ENCODE measurements at regions not wholly inside any gene's neighbourhood (a gene's known extent, or its start where the extent isn't known, plus 50 kb on each side); places are given as distances from the start of the nearest gene placed in this dataset.

DNA sequence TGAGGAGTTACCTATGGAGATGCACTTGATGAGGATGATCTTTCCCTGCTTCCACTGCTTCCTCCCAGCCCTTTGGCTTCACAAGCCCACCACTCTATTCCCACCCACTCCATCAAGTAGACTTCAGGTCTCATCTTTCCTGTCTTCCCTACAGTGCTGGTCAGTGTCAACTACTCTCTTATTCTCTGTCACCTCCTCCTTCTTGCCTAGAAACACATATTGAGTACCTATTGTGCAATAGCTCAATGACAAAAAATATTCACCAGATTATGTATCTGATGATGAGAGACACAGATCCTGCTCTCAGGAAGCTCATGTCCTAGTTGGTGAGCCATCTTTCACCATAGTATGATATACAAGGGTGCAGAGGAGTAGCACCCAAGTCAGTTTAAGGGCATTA is 82.2 kb upstream of the NFASC start:
- no peak overlapping the region for H2AK5ac ChIP-seq (ENCODE audit: low read depth, low read length)
- no peak overlapping the region for H2AFZ ChIP-seq (ENCODE audit: low read length)
- H3K23ac ChIP-seq (ENCODE audit: insufficient read length), result no peak overlapping the region
- no peaks in the 10 kb centered on the region for H3K9me3 ChIP-seq (ENCODE audit: insufficient read depth in 2 of 2, low read depth in 1 of 2, low read length in 1 of 2)
- TF ChIP-seq EGR1 (IDR thresholded peaks at IDR 0.05; ENCODE audit: borderline replicate concordance, low read depth, low read length) (no peak), ZNF274 (IDR thresholded peaks at IDR 0.05; ENCODE audit: borderline replicate concordance, extremely low read depth, low read length) (no peak), SIX5 (IDR thresholded peaks at IDR 0.05; ENCODE audit: low read depth, low read length) (no peak), SP4 (IDR thresholded peaks at IDR 0.05; ENCODE audit: low read length) (no peak), SP2 (IDR thresholded peaks at IDR 0.05; ENCODE audit: low read length) (no peak), TAF1 (IDR thresholded peaks at IDR 0.05; ENCODE audit: low read depth, low read length) (no peak), CHD2 (IDR thresholded peaks at IDR 0.05; ENCODE audit: low read length) (no peak), FOSL1 (IDR thresholded peaks at IDR 0.05; ENCODE audit: insufficient read depth, low read depth, low read length) (no peak), RBBP5 (IDR thresholded peaks at IDR 0.05; ENCODE audit: borderline replicate concordance, low read depth, low read length) (no peak), RAD21 (IDR thresholded peaks at IDR 0.05 in 1 of 2, conservative IDR thresholded peaks at IDR 0.05 in 1 of 2; ENCODE audit: low read depth in 2 of 2, low read length in 2 of 2) (no peak), CBX8 (IDR thresholded peaks at IDR 0.05; ENCODE audit: borderline replicate concordance, low read depth, low read length) (no peak), HDAC6 (IDR thresholded peaks at IDR 0.05; ENCODE audit: low read depth, low read length) (no peak)
- TF ChIP-seq, protein P1, sequence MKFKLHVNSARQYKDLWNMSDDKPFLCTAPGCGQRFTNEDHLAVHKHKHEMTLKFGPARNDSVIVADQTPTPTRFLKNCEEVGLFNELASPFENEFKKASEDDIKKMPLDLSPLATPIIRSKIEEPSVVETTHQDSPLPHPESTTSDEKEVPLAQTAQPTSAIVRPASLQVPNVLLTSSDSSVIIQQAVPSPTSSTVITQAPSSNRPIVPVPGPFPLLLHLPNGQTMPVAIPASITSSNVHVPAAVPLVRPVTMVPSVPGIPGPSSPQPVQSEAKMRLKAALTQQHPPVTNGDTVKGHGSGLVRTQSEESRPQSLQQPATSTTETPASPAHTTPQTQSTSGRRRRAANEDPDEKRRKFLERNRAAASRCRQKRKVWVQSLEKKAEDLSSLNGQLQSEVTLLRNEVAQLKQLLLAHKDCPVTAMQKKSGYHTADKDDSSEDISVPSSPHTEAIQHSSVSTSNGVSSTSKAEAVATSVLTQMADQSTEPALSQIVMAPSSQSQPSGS (IDR thresholded peaks at IDR 0.05; ENCODE audit: low read length), result no peak
- H3K79me2 ChIP-seq (ENCODE audit: control insufficient read depth in 1 of 2, insufficient read depth in 2 of 2, low read length in 2 of 2), result no peaks in the 10 kb centered on the region
- no peak overlapping the region for H3K14ac ChIP-seq (ENCODE audit: insufficient read length)
- H3K9ac ChIP-seq (replicated peaks in 1 of 4; ENCODE audit: extremely low read depth in 1 of 4, low read depth in 3 of 4, low read length in 3 of 4), result no peak overlapping the region
- ChIA-PET POLR2A (ENCODE audit: partially characterized antibody) (no interaction called here), CTCF (ENCODE audit: partially characterized antibody) (interaction anchor here (1.1 to 12.4 kb wide), 5 partner anchors 16 to 162 kb away, joined by 3 to 231 read pairs (median 4); no protein-coding TSS in a partner anchor)
- H2BK120ac ChIP-seq (replicated peaks; ENCODE audit: low read depth, low read length), result no peak overlapping the region
- H3K27me3 ChIP-seq (replicated peaks in 1 of 4; ENCODE audit: control insufficient read depth in 3 of 4, extremely low read depth in 1 of 4, insufficient read depth in 3 of 4, low read length in 3 of 4), result no peaks in the 10 kb centered on the region
- no peaks in the 10 kb centered on the region for H3K36me3 ChIP-seq (ENCODE audit: control insufficient read depth in 2 of 4, insufficient read depth in 4 of 4, low read length in 3 of 4)
- H3K4me2 ChIP-seq (ENCODE audit: insufficient read depth in 1 of 2, low read depth in 2 of 2, low read length in 2 of 2), result no peak overlapping the region
- H2BK5ac ChIP-seq (ENCODE audit: low read depth, low read length), result no peak overlapping the region
- H3K23me2 ChIP-seq (ENCODE audit: low read depth, low read length), result no peaks in the 10 kb centered on the region
- no peaks in the 10 kb centered on the region for H3K79me1 ChIP-seq (ENCODE audit: low read depth, low read length)
- H3K56ac ChIP-seq (replicated peaks; ENCODE audit: insufficient read length, low read depth, low read length), result no peak overlapping the region
- no peak overlapping the region for H2BK20ac ChIP-seq (ENCODE audit: low read length)
- H3K4ac ChIP-seq (replicated peaks; ENCODE audit: insufficient read length, low read depth, low read length), result no peak overlapping the region
- H4K20me1 ChIP-seq (replicated peaks in 1 of 2; ENCODE audit: control insufficient read depth in 1 of 2, insufficient read depth in 2 of 2, low read length in 2 of 2), result no peaks in the 10 kb centered on the region
- DNase-seq (ENCODE audit: low read depth in 1 of 2, low spot score in 2 of 2) (no peak), FAIRE-seq (no peak)
- H4K5ac ChIP-seq (ENCODE audit: insufficient read length, low read depth, low read length), result no peak overlapping the region
- no peak overlapping the region for H3K4me3 ChIP-seq (ENCODE audit: extremely low read depth in 1 of 4, insufficient read depth in 2 of 4, low read depth in 3 of 4, low read length in 4 of 4)
- H3K4me1 ChIP-seq (replicated peaks in 1 of 4; ENCODE audit: control insufficient read depth in 3 of 4, insufficient read depth in 4 of 4, low read length in 3 of 4), result no peaks in the 10 kb centered on the region
- H2BK12ac ChIP-seq (ENCODE audit: low read depth, low read length), result no peak overlapping the region
- no peak overlapping the region for H3K18ac ChIP-seq (ENCODE audit: extremely low read depth, low read length)
- H3K27ac ChIP-seq (ENCODE audit: low read depth, low read length), result no peak overlapping the region
- no peak overlapping the region for H4K91ac ChIP-seq (replicated peaks; ENCODE audit: insufficient read length, low read length)
- H2BK15ac ChIP-seq (ENCODE audit: low read length), result no peak overlapping the region
- no peak overlapping the region for H4K8ac ChIP-seq (ENCODE audit: extremely low read depth, insufficient read depth, low read length)
